ENCODE measurements at regions not wholly inside any gene's neighbourhood (a gene's known extent, or its start where the extent isn't known, plus 50 kb on each side); places are given as distances from the start of the nearest gene placed in this dataset.
A peak's percentile ranks its signal among the peaks of the same experiment; 100 is the strongest.

GRCh38 chr4:72911316-72911715 is 158.2 kb downstream of the COX18 start:
- Histone ChIP-seq H3K27me3 (ENCODE audit: low read length) (no peaks in the 10 kb centered on the region), H3K4me2 (ENCODE audit: low read depth, low read length, poor library complexity, severe bottlenecking) (no peak overlapping the region), H4K20me1 (ENCODE audit: insufficient read depth, low read depth, low read length) (no peaks in the 10 kb centered on the region), H2AFZ (ENCODE audit: low read length) (no peak overlapping the region), H3K9ac (ENCODE audit: low read length) (no peak overlapping the region), H3K36me3 (ENCODE audit: insufficient read depth, low read length) (no peaks in the 10 kb centered on the region), H3K9me3 (ENCODE audit: low read length) (no peaks in the 10 kb centered on the region), H3K4me3 (ENCODE audit: low read length) (no peak overlapping the region), H3K79me2 (ENCODE audit: low read length) (no peaks in the 10 kb centered on the region), H3K27ac (ENCODE audit: low read length) (no peak overlapping the region), H3K4me1 (ENCODE audit: low read length) (no peaks in the 10 kb centered on the region), H3K9me2 (replicated peaks; ENCODE audit: insufficient read depth, low read length) (no peaks in the 10 kb centered on the region)
- no peak for DNase-seq

DNA sequence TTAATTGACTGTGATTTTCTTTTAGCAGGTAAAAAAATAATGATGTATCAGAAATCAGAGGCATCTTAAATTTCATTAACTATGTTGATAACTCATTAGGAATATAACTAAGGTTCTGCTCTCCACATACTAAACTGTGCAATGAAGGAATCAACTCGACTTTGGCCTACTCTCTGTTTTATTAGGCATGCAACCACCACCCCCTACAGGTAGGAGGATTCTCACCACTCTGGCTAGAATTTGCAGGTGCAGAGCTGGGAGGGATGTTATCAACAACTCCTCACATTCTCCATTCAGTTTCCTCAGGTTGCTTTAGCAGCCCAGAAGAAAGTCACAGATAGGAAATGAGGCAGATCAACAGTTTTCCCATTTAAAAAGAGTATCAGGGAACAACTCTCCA is 160.1 kb downstream of the COX18 start:
- H3K4me3 ChIP-seq (ENCODE audit: low read length): no peak overlapping the region
- H3K4me2 ChIP-seq (ENCODE audit: low read depth, low read length, poor library complexity, severe bottlenecking): no peak overlapping the region
- no peak overlapping the region for H3K27ac ChIP-seq (ENCODE audit: low read length)
- H2AFZ ChIP-seq (ENCODE audit: low read length): no peak overlapping the region
- H3K9ac ChIP-seq (ENCODE audit: low read length): no peak overlapping the region
- H4K20me1 ChIP-seq (ENCODE audit: insufficient read depth, low read depth, low read length): no peaks in the 10 kb centered on the region
- no peaks in the 10 kb centered on the region for H3K4me1 ChIP-seq (ENCODE audit: low read length)
- peak; percentile 63 for DNase-seq
- H3K79me2 ChIP-seq (ENCODE audit: low read length): no peaks in the 10 kb centered on the region
- no peaks in the 10 kb centered on the region for H3K9me2 ChIP-seq (replicated peaks; ENCODE audit: insufficient read depth, low read length)
- H3K9me3 ChIP-seq (ENCODE audit: low read length): no peaks in the 10 kb centered on the region
- no peaks in the 10 kb centered on the region for H3K36me3 ChIP-seq (ENCODE audit: insufficient read depth, low read length)
- no peaks in the 10 kb centered on the region for H3K27me3 ChIP-seq (ENCODE audit: low read length)

GRCh38 chr4:72902354-72902753 is 167.2 kb downstream of the COX18 start:
- DNase-seq: no peak
- H3K4me1 ChIP-seq (ENCODE audit: low read length): no peaks in the 10 kb centered on the region
- H2AFZ ChIP-seq (ENCODE audit: low read length): no peak overlapping the region

GRCh38 chr4:72901553-72901952 is 168.0 kb downstream of the COX18 start:
- Histone ChIP-seq H3K4me1 (ENCODE audit: low read length) (no peaks in the 10 kb centered on the region), H2AFZ (ENCODE audit: low read length) (no peak overlapping the region), H3K4me3 (ENCODE audit: low read length) (no peak overlapping the region), H3K36me3 (ENCODE audit: insufficient read depth, low read length) (no peaks in the 10 kb centered on the region), H3K27me3 (ENCODE audit: low read length) (no peaks in the 10 kb centered on the region), H4K20me1 (ENCODE audit: insufficient read depth, low read depth, low read length) (no peaks in the 10 kb centered on the region), H3K9me3 (ENCODE audit: low read length) (no peaks in the 10 kb centered on the region), H3K9ac (ENCODE audit: low read length) (no peak overlapping the region), H3K4me2 (ENCODE audit: low read depth, low read length, poor library complexity, severe bottlenecking) (no peak overlapping the region), H3K79me2 (ENCODE audit: low read length) (no peaks in the 10 kb centered on the region), H3K9me2 (replicated peaks; ENCODE audit: insufficient read depth, low read length) (no peaks in the 10 kb centered on the region), H3K27ac (ENCODE audit: low read length) (no peak overlapping the region)
- DNase-seq: no peak

More at GRCh38 chr4:72902354-72902753, 167.2 kb downstream of the COX18 start:
- H3K9ac ChIP-seq (ENCODE audit: low read length): no peak overlapping the region
- H3K9me2 ChIP-seq (replicated peaks; ENCODE audit: insufficient read depth, low read length): no peaks in the 10 kb centered on the region
- H3K79me2 ChIP-seq (ENCODE audit: low read length): no peaks in the 10 kb centered on the region
- H3K27ac ChIP-seq (ENCODE audit: low read length): no peak overlapping the region
- no peak overlapping the region for H3K4me2 ChIP-seq (ENCODE audit: low read depth, low read length, poor library complexity, severe bottlenecking)
- H3K4me3 ChIP-seq (ENCODE audit: low read length): no peak overlapping the region
- H3K27me3 ChIP-seq (ENCODE audit: low read length): no peaks in the 10 kb centered on the region
- no peaks in the 10 kb centered on the region for H3K36me3 ChIP-seq (ENCODE audit: insufficient read depth, low read length)
- H3K9me3 ChIP-seq (ENCODE audit: low read length): no peaks in the 10 kb centered on the region
- H4K20me1 ChIP-seq (ENCODE audit: insufficient read depth, low read depth, low read length): no peaks in the 10 kb centered on the region

DNA sequence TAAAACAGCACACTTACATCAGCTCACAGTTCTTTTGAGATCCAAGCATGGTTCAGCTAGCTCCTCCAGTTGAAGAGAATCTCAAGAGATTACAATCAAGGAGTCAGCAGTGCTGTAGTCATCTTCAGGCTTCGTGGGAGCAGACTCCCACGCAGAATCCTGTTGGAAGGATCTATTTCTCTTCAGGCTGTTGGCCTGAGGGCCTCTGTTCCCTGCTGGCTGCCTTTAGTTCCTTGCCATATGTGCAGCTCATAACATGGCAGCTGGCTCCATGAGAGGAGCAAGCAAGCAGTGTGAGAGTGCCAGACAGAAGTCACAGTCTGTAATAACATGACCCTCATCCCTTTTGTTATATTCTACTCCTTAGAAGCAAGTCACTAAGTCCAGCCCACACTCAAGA is 168.6 kb downstream of the COX18 start:
- no peak for DNase-seq
- Histone ChIP-seq H3K36me3 (ENCODE audit: insufficient read depth, low read length) (no peaks in the 10 kb centered on the region), H2AFZ (ENCODE audit: low read length) (no peak overlapping the region), H3K4me1 (ENCODE audit: low read length) (no peaks in the 10 kb centered on the region), H3K4me2 (ENCODE audit: low read depth, low read length, poor library complexity, severe bottlenecking) (no peak overlapping the region), H3K9me3 (ENCODE audit: low read length) (no peaks in the 10 kb centered on the region), H3K4me3 (ENCODE audit: low read length) (no peak overlapping the region), H3K9ac (ENCODE audit: low read length) (no peak overlapping the region), H3K27me3 (ENCODE audit: low read length) (no peaks in the 10 kb centered on the region), H4K20me1 (ENCODE audit: insufficient read depth, low read depth, low read length) (no peaks in the 10 kb centered on the region), H3K27ac (ENCODE audit: low read length) (no peak overlapping the region), H3K9me2 (replicated peaks; ENCODE audit: insufficient read depth, low read length) (no peaks in the 10 kb centered on the region), H3K79me2 (ENCODE audit: low read length) (no peaks in the 10 kb centered on the region)

- H3K36me3 ChIP-seq (ENCODE audit: insufficient read depth, low read length): no peaks in the 10 kb centered on the region
- no peaks in the 10 kb centered on the region for H3K79me2 ChIP-seq (ENCODE audit: low read length)
- H2AFZ ChIP-seq (ENCODE audit: low read length): no peak overlapping the region
- no peaks in the 10 kb centered on the region for H3K9me3 ChIP-seq (ENCODE audit: low read length)
- no peaks in the 10 kb centered on the region for H3K4me1 ChIP-seq (ENCODE audit: low read length)
- H4K20me1 ChIP-seq (ENCODE audit: insufficient read depth, low read depth, low read length): no peaks in the 10 kb centered on the region
- H3K4me2 ChIP-seq (ENCODE audit: low read depth, low read length, poor library complexity, severe bottlenecking): no peak overlapping the region
- DNase-seq: no peak
- H3K27me3 ChIP-seq (ENCODE audit: low read length): no peaks in the 10 kb centered on the region
- no peak overlapping the region for H3K9ac ChIP-seq (ENCODE audit: low read length)
- no peaks in the 10 kb centered on the region for H3K9me2 ChIP-seq (replicated peaks; ENCODE audit: insufficient read depth, low read length)
- no peak overlapping the region for H3K27ac ChIP-seq (ENCODE audit: low read length)
- H3K4me3 ChIP-seq (ENCODE audit: low read length): no peak overlapping the region
Observed at GRCh38 chr4:72899621-72900020, 169.9 kb downstream of the COX18 start.

DNA sequence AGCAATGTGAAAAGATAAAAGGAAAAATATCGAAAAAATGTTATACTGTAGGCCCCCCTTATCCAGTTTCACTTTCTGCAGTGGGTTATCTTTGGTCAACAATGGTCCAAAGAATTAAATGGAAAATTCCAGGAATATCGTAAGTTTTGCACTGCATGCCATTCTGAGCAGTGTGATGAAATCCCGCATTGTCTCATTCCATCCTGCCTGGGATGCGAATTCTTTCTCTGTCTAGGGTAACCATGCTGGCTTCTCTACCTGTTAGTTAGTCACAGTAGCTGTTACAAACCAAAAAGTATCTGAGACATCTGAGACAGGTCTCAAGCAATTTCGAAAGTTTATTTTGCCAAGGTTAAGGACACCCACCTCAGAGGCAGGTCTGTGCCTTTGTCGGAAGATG is 170.3 kb downstream of the COX18 start:
- DNase-seq: no peak
- Histone ChIP-seq H3K27me3 (ENCODE audit: low read length) (no peaks in the 10 kb centered on the region), H3K4me1 (ENCODE audit: low read length) (no peaks in the 10 kb centered on the region), H3K4me2 (ENCODE audit: low read depth, low read length, poor library complexity, severe bottlenecking) (no peak overlapping the region), H3K4me3 (ENCODE audit: low read length) (no peak overlapping the region), H3K9me3 (ENCODE audit: low read length) (no peaks in the 10 kb centered on the region), H3K9ac (ENCODE audit: low read length) (no peak overlapping the region), H2AFZ (ENCODE audit: low read length) (no peak overlapping the region), H3K79me2 (ENCODE audit: low read length) (no peaks in the 10 kb centered on the region), H3K9me2 (replicated peaks; ENCODE audit: insufficient read depth, low read length) (no peaks in the 10 kb centered on the region), H3K36me3 (ENCODE audit: insufficient read depth, low read length) (no peaks in the 10 kb centered on the region), H4K20me1 (ENCODE audit: insufficient read depth, low read depth, low read length) (no peaks in the 10 kb centered on the region), H3K27ac (ENCODE audit: low read length) (no peak overlapping the region)

DNA sequence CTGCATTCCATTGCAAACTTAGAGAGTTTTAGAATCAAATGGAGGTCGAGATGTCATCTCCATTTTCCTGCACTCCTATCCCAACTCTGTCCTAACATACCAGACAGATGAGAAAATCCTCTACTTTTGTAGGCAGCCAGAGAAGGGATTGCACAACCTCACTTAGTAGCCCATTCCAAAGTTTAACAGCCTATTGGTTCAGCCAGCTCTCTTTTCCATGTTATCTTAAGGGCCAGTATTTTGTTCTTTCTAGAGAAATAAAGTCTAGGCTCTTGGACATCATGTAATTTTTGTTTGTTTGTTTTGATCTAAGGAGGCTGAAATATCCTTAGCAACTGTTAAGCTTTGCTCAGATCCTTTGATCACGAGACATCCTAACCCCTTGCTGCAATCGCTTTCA is 173.0 kb downstream of the COX18 start:
- H3K4me3 ChIP-seq (ENCODE audit: low read length): no peak overlapping the region
- no peak overlapping the region for H3K9ac ChIP-seq (ENCODE audit: low read length)
- H3K4me1 ChIP-seq (ENCODE audit: low read length): no peaks in the 10 kb centered on the region
- H4K20me1 ChIP-seq (ENCODE audit: insufficient read depth, low read depth, low read length): no peaks in the 10 kb centered on the region
- no peak overlapping the region for H3K27ac ChIP-seq (ENCODE audit: low read length)
- no peaks in the 10 kb centered on the region for H3K36me3 ChIP-seq (ENCODE audit: insufficient read depth, low read length)
- no peaks in the 10 kb centered on the region for H3K9me2 ChIP-seq (replicated peaks; ENCODE audit: insufficient read depth, low read length)
- H3K27me3 ChIP-seq (ENCODE audit: low read length): no peaks in the 10 kb centered on the region
- H3K4me2 ChIP-seq (ENCODE audit: low read depth, low read length, poor library complexity, severe bottlenecking): no peak overlapping the region
- H3K79me2 ChIP-seq (ENCODE audit: low read length): no peaks in the 10 kb centered on the region
- no peak for DNase-seq
- H3K9me3 ChIP-seq (ENCODE audit: low read length): no peaks in the 10 kb centered on the region
- no peak overlapping the region for H2AFZ ChIP-seq (ENCODE audit: low read length)

- H2AFZ ChIP-seq (ENCODE audit: low read length): no peak overlapping the region
- H3K27ac ChIP-seq (ENCODE audit: low read length): no peak overlapping the region
- H3K9me3 ChIP-seq (ENCODE audit: low read length): no peaks in the 10 kb centered on the region
- H3K9me2 ChIP-seq (replicated peaks; ENCODE audit: insufficient read depth, low read length): no peaks in the 10 kb centered on the region
- H3K4me2 ChIP-seq (ENCODE audit: low read depth, low read length, poor library complexity, severe bottlenecking): no peak overlapping the region
- no peaks in the 10 kb centered on the region for H3K4me1 ChIP-seq (ENCODE audit: low read length)
- H3K27me3 ChIP-seq (ENCODE audit: low read length): no peaks in the 10 kb centered on the region
- no peak overlapping the region for H3K9ac ChIP-seq (ENCODE audit: low read length)
- no peak for DNase-seq
- H3K79me2 ChIP-seq (ENCODE audit: low read length): no peaks in the 10 kb centered on the region
- H3K4me3 ChIP-seq (ENCODE audit: low read length): no peak overlapping the region
- H3K36me3 ChIP-seq (ENCODE audit: insufficient read depth, low read length): no peaks in the 10 kb centered on the region
- H4K20me1 ChIP-seq (ENCODE audit: insufficient read depth, low read depth, low read length): no peaks in the 10 kb centered on the region
Observed at GRCh38 chr4:72895408-72895807, 174.1 kb downstream of the COX18 start.

All from Karpas-422 (cell line).